MM.1S (cell line): ENCODE measurements at regions not wholly inside any gene's neighbourhood (a gene's known extent, or its start where the extent isn't known, plus 50 kb on each side); places are given as distances from the start of the nearest gene placed in this dataset.

Experiments used
- DNase-seq: peaks from one replicate; pipeline ENCODE4 v3.0.0-alpha.2; 2015
- H2AFZ ChIP-seq: fragments of 300-600 bp; sonication (generic); 2 replicates; pipeline ENCODE4 v1.6.0; 2016; ENCODE audit warnings: antibody characterized with exemption, low read length
- H3F3A ChIP-seq: fragments of 300-600 bp; sonication (generic); 2 replicates; pipeline ENCODE4 v1.6.1; 2016; ENCODE audit warnings: mild to moderate bottlenecking, antibody characterized with exemption, low read length, moderate library complexity, mixed read lengths; ENCODE audit not compliant: insufficient read depth
- H3K27ac ChIP-seq: fragments of 300-600 bp; sonication (generic); 2 replicates; pipeline ENCODE4 v1.5.1; 2016; ENCODE audit warnings: mild to moderate bottlenecking, low read length
- H3K27me3 ChIP-seq: fragments of 300-600 bp; sonication (generic); replicated peaks from 2 replicates; pipeline ENCODE4 v1.6.0; 2016; ENCODE audit warnings: low read length; ENCODE audit not compliant: insufficient read depth
- H3K36me3 ChIP-seq: fragments of 300-600 bp; sonication (generic); replicated peaks from 2 replicates; pipeline ENCODE4 v1.6.1; 2016; ENCODE audit warnings: mild to moderate bottlenecking, low read length, mixed read lengths; ENCODE audit not compliant: insufficient read depth
- H3K4me1 ChIP-seq: fragments of 300-600 bp; sonication (generic); 2 replicates; pipeline ENCODE4 v1.6.1; 2016; ENCODE audit warnings: low read length, mixed read lengths
- H3K4me2 ChIP-seq: fragments of 300-600 bp; sonication (generic); 2 replicates; pipeline ENCODE4 v1.6.0; 2016; ENCODE audit warnings: low read depth, low read length
- H3K4me3 ChIP-seq: fragments of 300-600 bp; sonication (generic); 2 replicates; pipeline ENCODE4 v1.5.1; 2016; ENCODE audit warnings: low read length, mixed read lengths
- H3K79me2 ChIP-seq: fragments of 300-600 bp; sonication (generic); 2 replicates; pipeline ENCODE4 v1.6.1; 2016; ENCODE audit warnings: mixed run types, low read length, mixed read lengths
- H3K9ac ChIP-seq: fragments of 300-600 bp; sonication (generic); 2 replicates; pipeline ENCODE4 v1.6.1; 2016; ENCODE audit warnings: low read length, mixed read lengths
- H3K9me2 ChIP-seq: fragments of 300-600 bp; sonication (generic); replicated peaks from 2 replicates; pipeline ENCODE4 v1.6.1; 2016; ENCODE audit warnings: mild to moderate bottlenecking, low read length, mixed read lengths; ENCODE audit not compliant: insufficient read depth
- H3K9me3 ChIP-seq: fragments of 300-600 bp; sonication (generic); replicated peaks from 2 replicates; pipeline ENCODE4 v1.6.1; 2016; ENCODE audit warnings: mild to moderate bottlenecking, low read length, mixed read lengths; ENCODE audit not compliant: insufficient read depth
- H4K20me1 ChIP-seq: fragments of 300-600 bp; sonication (generic); 2 replicates; pipeline ENCODE4 v1.6.1; 2016; ENCODE audit warnings: mild to moderate bottlenecking, low read length, moderate library complexity, mixed read lengths; ENCODE audit not compliant: insufficient read depth
- CTCF ChIP-seq: fragments of 300-600 bp; sonication (generic); IDR thresholded peaks from 2 replicates; pipeline ENCODE4 v1.5.1; 2016; ENCODE audit warnings: antibody characterized with exemption, low read length, mixed read lengths
- EZH2 ChIP-seq: fragments of 300-600 bp; sonication (generic); optimal IDR thresholded peaks from 2 replicates; pipeline ENCODE3; 2017; ENCODE audit warnings: low read depth, mild to moderate bottlenecking, antibody characterized with exemption, low read length, mixed read lengths
- EZH2phosphoT487 ChIP-seq: fragments of 300-600 bp; sonication (generic); IDR thresholded peaks from 2 replicates; pipeline ENCODE4 v1.6.1; 2018; ENCODE audit warnings: antibody characterized with exemption, low read length

GRCh38 chr5:128782446-128782845, 182.8 kb upstream of the SLC27A6 start:
- Histone ChIP-seq H3F3A (no peaks in the 10 kb centered on the region), H3K27ac (no peak overlapping the region), H3K9ac (no peak overlapping the region), H3K4me3 (no peak overlapping the region), H3K79me2 (no peaks in the 10 kb centered on the region), H4K20me1 (no peaks in the 10 kb centered on the region), H3K9me2 (no peaks in the 10 kb centered on the region), H3K27me3 (no peaks in the 10 kb centered on the region), H2AFZ (no peak overlapping the region), H3K4me1 (peaks cover 8% of the 10 kb centered on the region; the same call in 1 of the 2 replicates), H3K36me3 (no peaks in the 10 kb centered on the region), H3K4me2 (no peak overlapping the region), H3K9me3 (no peaks in the 10 kb centered on the region)
- TF ChIP-seq EZH2 (no peak), EZH2phosphoT487 (no peak), CTCF (no peak)
- DNase-seq = no peak

GRCh38 chr5:128784726-128785125, 180.6 kb upstream of the SLC27A6 start:
- H4K20me1 ChIP-seq = no peaks in the 10 kb centered on the region
- TF ChIP-seq EZH2 (no peak), CTCF (no peak), EZH2phosphoT487 (no peak)
- H3K79me2 ChIP-seq = no peaks in the 10 kb centered on the region
- no peaks in the 10 kb centered on the region for H3K36me3 ChIP-seq
- peaks cover 8% of the 10 kb centered on the region; the same call in 1 of the 2 replicates for H3K4me1 ChIP-seq
- no peak overlapping the region for H3K27ac ChIP-seq
- no peak overlapping the region for H3K4me2 ChIP-seq
- no peak overlapping the region for H3K4me3 ChIP-seq
- no peak overlapping the region for H3K9ac ChIP-seq
- H3K9me3 ChIP-seq = no peaks in the 10 kb centered on the region
- no peaks in the 10 kb centered on the region for H3K27me3 ChIP-seq
- H3F3A ChIP-seq = no peaks in the 10 kb centered on the region
- H2AFZ ChIP-seq = no peak overlapping the region
- no peak for DNase-seq
- no peaks in the 10 kb centered on the region for H3K9me2 ChIP-seq

- Histone ChIP-seq H3K27ac (no peak overlapping the region), H2AFZ (no peak overlapping the region), H3K4me1 (no peaks in the 10 kb centered on the region), H3F3A (no peaks in the 10 kb centered on the region), H3K9me2 (no peaks in the 10 kb centered on the region), H4K20me1 (no peaks in the 10 kb centered on the region), H3K79me2 (no peaks in the 10 kb centered on the region), H3K9ac (no peak overlapping the region), H3K27me3 (no peaks in the 10 kb centered on the region), H3K4me3 (no peak overlapping the region), H3K9me3 (no peaks in the 10 kb centered on the region), H3K4me2 (no peak overlapping the region), H3K36me3 (no peaks in the 10 kb centered on the region)
- TF ChIP-seq EZH2 (no peak), EZH2phosphoT487 (no peak), CTCF (no peak)
- no peak for DNase-seq
These were observed 174.0 kb upstream of the SLC27A6 start for GRCh38 chr5:128791312-128791711.
